ENCODE measurements at regions not wholly inside any gene's neighbourhood (a gene's known extent, or its start where the extent isn't known, plus 50 kb on each side); places are given as distances from the start of the nearest gene placed in this dataset.

DNA sequence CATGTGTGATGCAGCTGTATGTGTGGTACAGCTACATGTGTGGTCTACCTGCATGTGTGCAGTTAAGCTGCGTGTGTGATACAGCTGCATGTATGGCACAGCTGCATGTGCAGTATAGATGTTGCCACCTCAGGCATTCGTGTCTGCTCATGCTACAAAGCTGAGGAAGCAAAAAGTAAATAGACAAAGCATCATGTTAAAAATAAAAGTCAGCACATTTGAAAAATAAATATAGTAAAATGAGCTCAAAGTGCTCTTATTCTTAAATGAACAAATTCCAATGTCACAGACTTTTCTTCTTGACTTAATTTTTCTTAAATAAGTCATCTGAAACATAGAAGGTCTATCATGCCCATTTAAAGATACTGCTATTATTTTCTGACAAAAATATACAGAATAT, 519.3 kb upstream of the SOX11 start:
- Histone ChIP-seq H3K36me3 (ENCODE audit: control insufficient read depth, insufficient read depth, low read length) (no peaks in the 10 kb centered on the region), H3K9me3 (ENCODE audit: control insufficient read depth, low read length) (no peaks in the 10 kb centered on the region), H3K9ac (no peak overlapping the region), H2AFZ (no peak overlapping the region), H3K27me3 (ENCODE audit: control insufficient read depth, insufficient read depth, low read length) (no peaks in the 10 kb centered on the region), H3K79me2 (no peaks in the 10 kb centered on the region), H3K27ac (no peak overlapping the region), H3K4me1 (no peaks in the 10 kb centered on the region), H3K4me3 (ENCODE audit: low read depth, low read length) (no peak overlapping the region), H3K4me2 (ENCODE audit: low read length) (no peak overlapping the region)
- TF ChIP-seq CTCF (IDR thresholded peaks at IDR 0.05) = no peak

DNA sequence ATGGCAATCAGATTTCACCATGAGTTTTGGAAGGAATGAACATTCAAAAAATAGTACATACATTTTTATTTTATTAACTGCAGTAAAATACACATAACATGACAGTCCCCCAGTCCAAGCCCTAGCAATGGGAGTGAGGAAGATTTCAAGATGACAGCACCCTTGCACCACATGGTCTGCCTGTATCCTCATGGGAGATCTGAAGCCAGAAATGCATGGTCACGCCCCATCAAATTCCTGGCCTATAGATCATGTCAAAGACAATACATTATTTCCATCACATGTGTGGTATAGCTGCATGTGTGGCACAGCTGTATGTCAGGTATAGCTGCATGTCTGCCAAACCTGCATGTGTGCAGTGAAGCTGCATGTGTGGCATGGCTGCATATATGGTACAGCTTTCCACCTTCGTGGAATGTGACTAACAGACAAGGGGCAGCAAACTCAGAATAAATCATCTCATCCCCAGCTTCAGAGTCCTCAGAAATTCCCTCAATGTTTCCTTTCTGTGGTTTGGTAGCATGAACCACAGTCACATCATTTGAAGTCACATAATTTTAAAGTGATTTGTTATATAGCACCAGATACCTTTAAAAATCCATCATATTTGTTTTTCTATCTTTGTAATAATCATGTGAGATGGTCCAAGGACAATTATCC, 518.2 kb upstream of the SOX11 start:
- no peaks in the 10 kb centered on the region for H3K79me2 ChIP-seq
- no peak for TF ChIP-seq CTCF (IDR thresholded peaks at IDR 0.05)
- H3K4me1 ChIP-seq = no peaks in the 10 kb centered on the region
- H2AFZ ChIP-seq = no peak overlapping the region
- H3K9me3 ChIP-seq (ENCODE audit: control insufficient read depth, low read length) = no peaks in the 10 kb centered on the region
- no peak overlapping the region for H3K9ac ChIP-seq
- no peak overlapping the region for H3K4me3 ChIP-seq (ENCODE audit: low read depth, low read length)
- no peak overlapping the region for H3K4me2 ChIP-seq (ENCODE audit: low read length)
- H3K27me3 ChIP-seq (ENCODE audit: control insufficient read depth, insufficient read depth, low read length) = no peaks in the 10 kb centered on the region
- H3K36me3 ChIP-seq (ENCODE audit: control insufficient read depth, insufficient read depth, low read length) = no peaks in the 10 kb centered on the region
- no peak overlapping the region for H3K27ac ChIP-seq

GRCh38 chr2:5175231-5175630, 517.0 kb upstream of the SOX11 start:
- no peaks in the 10 kb centered on the region for H3K4me1 ChIP-seq
- H2AFZ ChIP-seq = no peak overlapping the region
- TF ChIP-seq CTCF (IDR thresholded peaks at IDR 0.05) = no peak
- no peaks in the 10 kb centered on the region for H3K9me3 ChIP-seq (ENCODE audit: control insufficient read depth, low read length)
- no peak overlapping the region for H3K4me2 ChIP-seq (ENCODE audit: low read length)
- H3K36me3 ChIP-seq (ENCODE audit: control insufficient read depth, insufficient read depth, low read length) = no peaks in the 10 kb centered on the region
- no peak overlapping the region for H3K27ac ChIP-seq
- no peaks in the 10 kb centered on the region for H3K79me2 ChIP-seq
- H3K9ac ChIP-seq = no peak overlapping the region
- H3K4me3 ChIP-seq (ENCODE audit: low read depth, low read length) = no peak overlapping the region
- H3K27me3 ChIP-seq (ENCODE audit: control insufficient read depth, insufficient read depth, low read length) = no peaks in the 10 kb centered on the region

DNA sequence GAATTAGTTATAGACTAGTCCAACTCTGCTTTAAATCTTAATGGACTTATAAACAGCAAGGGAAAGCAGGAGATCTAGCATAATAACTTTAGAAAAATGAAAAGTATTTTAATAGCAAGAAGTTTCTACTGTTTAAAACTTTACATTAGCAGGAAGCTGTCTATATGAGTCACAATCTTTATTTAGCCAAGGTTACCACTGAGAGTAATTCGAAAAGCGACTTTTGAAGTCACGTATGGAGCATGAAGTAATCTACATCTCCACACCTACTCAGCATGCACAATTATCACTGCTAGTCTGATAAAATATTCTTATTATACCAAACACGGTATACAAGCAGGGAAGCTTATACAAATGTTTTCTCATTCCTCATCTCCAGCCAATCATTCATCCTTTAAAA, 515.4 kb upstream of the SOX11 start:
- no peaks in the 10 kb centered on the region for H3K36me3 ChIP-seq (ENCODE audit: control insufficient read depth, insufficient read depth, low read length)
- no peak for TF ChIP-seq CTCF (IDR thresholded peaks at IDR 0.05)
- no peak overlapping the region for H3K9ac ChIP-seq
- no peak overlapping the region for H3K4me3 ChIP-seq (ENCODE audit: low read depth, low read length)
- H3K79me2 ChIP-seq = no peaks in the 10 kb centered on the region
- no peaks in the 10 kb centered on the region for H3K27me3 ChIP-seq (ENCODE audit: control insufficient read depth, insufficient read depth, low read length)
- H3K9me3 ChIP-seq (ENCODE audit: control insufficient read depth, low read length) = no peaks in the 10 kb centered on the region
- H3K27ac ChIP-seq = no peak overlapping the region
- no peak overlapping the region for H2AFZ ChIP-seq
- H3K4me2 ChIP-seq (ENCODE audit: low read length) = no peak overlapping the region
- no peaks in the 10 kb centered on the region for H3K4me1 ChIP-seq

GRCh38 chr2:5183031-5183430, 509.2 kb upstream of the SOX11 start:
- no peaks in the 10 kb centered on the region for H3K36me3 ChIP-seq (ENCODE audit: control insufficient read depth, insufficient read depth, low read length)
- H3K4me2 ChIP-seq (ENCODE audit: low read length) = no peak overlapping the region
- H3K4me3 ChIP-seq (ENCODE audit: low read depth, low read length) = no peak overlapping the region
- TF ChIP-seq CTCF (IDR thresholded peaks at IDR 0.05) = no peak
- H3K27me3 ChIP-seq (ENCODE audit: control insufficient read depth, insufficient read depth, low read length) = no peaks in the 10 kb centered on the region
- no peaks in the 10 kb centered on the region for H3K79me2 ChIP-seq
- H3K9me3 ChIP-seq (ENCODE audit: control insufficient read depth, low read length) = no peaks in the 10 kb centered on the region
- H3K4me1 ChIP-seq = no peaks in the 10 kb centered on the region
- H2AFZ ChIP-seq = no peak overlapping the region
- H3K9ac ChIP-seq = no peak overlapping the region
- no peak overlapping the region for H3K27ac ChIP-seq

Data from parathyroid adenoma (tissue), 2 donors.